PC-9 (cell line): ENCODE measurements at regions not wholly inside any gene's neighbourhood (a gene's known extent, or its start where the extent isn't known, plus 50 kb on each side); places are given as distances from the start of the nearest gene placed in this dataset.

ENCODE experiments used
- CTCF ChIP-seq: fragments of 200-600 bp; sonication (generic); conservative IDR thresholded peaks from 2 replicates; pipeline ENCODE4 v1.6.1; 2017; ENCODE audit warnings: mixed run types, antibody characterized with exemption, mild to moderate bottlenecking, moderate library complexity
- EZH2 ChIP-seq: fragments of 200-600 bp; sonication (generic); IDR thresholded peaks from 2 replicates; pipeline ENCODE4 v1.8.0; 2017; ENCODE audit warnings: antibody characterized with exemption, low read depth

- TF ChIP-seq CTCF (no peak), EZH2 (no peak)
Observed at GRCh38 chr16:9593440-9593839, 502.0 kb downstream of the HAPSTR1 start.
